ENCODE measurements at regions not wholly inside any gene's neighbourhood (a gene's known extent, or its start where the extent isn't known, plus 50 kb on each side); places are given as distances from the start of the nearest gene placed in this dataset.
A peak's percentile ranks its signal among the peaks of the same experiment; 100 is the strongest.

- TF ChIP-seq PATZ1 (CRISPR knock-in tag; IDR thresholded peaks at IDR 0.05; ENCODE audit: borderline replicate concordance) = no peak
- TF ChIP-seq TOX (CRISPR knock-in tag; IDR thresholded peaks at IDR 0.05; ENCODE audit: borderline replicate concordance) = no peak
- TF ChIP-seq ZNF8 (CRISPR knock-in tag; IDR thresholded peaks at IDR 0.05) = no peak
- TF ChIP-seq ZNF70 (CRISPR knock-in tag; IDR thresholded peaks at IDR 0.05) = no peak
- no peak for TF ChIP-seq OSR1 (CRISPR knock-in tag; IDR thresholded peaks at IDR 0.05)
- TF ChIP-seq, protein P1, sequence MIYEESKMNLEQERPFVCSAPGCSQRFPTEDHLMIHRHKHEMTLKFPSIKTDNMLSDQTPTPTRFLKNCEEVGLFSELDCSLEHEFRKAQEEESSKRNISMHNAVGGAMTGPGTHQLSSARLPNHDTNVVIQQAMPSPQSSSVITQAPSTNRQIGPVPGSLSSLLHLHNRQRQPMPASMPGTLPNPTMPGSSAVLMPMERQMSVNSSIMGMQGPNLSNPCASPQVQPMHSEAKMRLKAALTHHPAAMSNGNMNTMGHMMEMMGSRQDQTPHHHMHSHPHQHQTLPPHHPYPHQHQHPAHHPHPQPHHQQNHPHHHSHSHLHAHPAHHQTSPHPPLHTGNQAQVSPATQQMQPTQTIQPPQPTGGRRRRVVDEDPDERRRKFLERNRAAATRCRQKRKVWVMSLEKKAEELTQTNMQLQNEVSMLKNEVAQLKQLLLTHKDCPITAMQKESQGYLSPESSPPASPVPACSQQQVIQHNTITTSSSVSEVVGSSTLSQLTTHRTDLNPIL (CRISPR knock-in tag; IDR thresholded peaks at IDR 0.05; ENCODE audit: low read depth) = no peak
- no peak for TF ChIP-seq ZNF565 (CRISPR knock-in tag; conservative IDR thresholded peaks at IDR 0.05; ENCODE audit: low read depth)
- TF ChIP-seq ZFP3 (CRISPR knock-in tag; IDR thresholded peaks at IDR 0.05) = no peak
- no peak for TF ChIP-seq RARB (CRISPR knock-in tag; IDR thresholded peaks at IDR 0.05)
- no peak for TF ChIP-seq ARNTL (CRISPR knock-in tag; IDR thresholded peaks at IDR 0.05; ENCODE audit: borderline replicate concordance, low read depth)
- no peak for TF ChIP-seq CSDC2 (CRISPR knock-in tag; IDR thresholded peaks at IDR 0.05)
- TF ChIP-seq ZFP30 (CRISPR knock-in tag; IDR thresholded peaks at IDR 0.05) = no peak
- TF ChIP-seq PPARA (CRISPR knock-in tag; IDR thresholded peaks at IDR 0.05; ENCODE audit: borderline replicate concordance) = no peak
- no peak for TF ChIP-seq SNAI2 (CRISPR knock-in tag; IDR thresholded peaks at IDR 0.05)
- TF ChIP-seq GLIS3 (CRISPR knock-in tag; IDR thresholded peaks at IDR 0.05) = no peak
- no peak for TF ChIP-seq ESRRG (CRISPR knock-in tag; IDR thresholded peaks at IDR 0.05)
- TF ChIP-seq ISL1 (CRISPR knock-in tag; IDR thresholded peaks at IDR 0.05) = no peak
- no peak for TF ChIP-seq POU6F1 (CRISPR knock-in tag; IDR thresholded peaks at IDR 0.05; ENCODE audit: borderline replicate concordance, low read depth)
- ATAC-seq = peak; percentile 34; the same call in 1 of the 3 replicates
Measured at GRCh38 chr13:69077267-69077666, 1030.4 kb upstream of the ATXN8OS start.

DNA sequence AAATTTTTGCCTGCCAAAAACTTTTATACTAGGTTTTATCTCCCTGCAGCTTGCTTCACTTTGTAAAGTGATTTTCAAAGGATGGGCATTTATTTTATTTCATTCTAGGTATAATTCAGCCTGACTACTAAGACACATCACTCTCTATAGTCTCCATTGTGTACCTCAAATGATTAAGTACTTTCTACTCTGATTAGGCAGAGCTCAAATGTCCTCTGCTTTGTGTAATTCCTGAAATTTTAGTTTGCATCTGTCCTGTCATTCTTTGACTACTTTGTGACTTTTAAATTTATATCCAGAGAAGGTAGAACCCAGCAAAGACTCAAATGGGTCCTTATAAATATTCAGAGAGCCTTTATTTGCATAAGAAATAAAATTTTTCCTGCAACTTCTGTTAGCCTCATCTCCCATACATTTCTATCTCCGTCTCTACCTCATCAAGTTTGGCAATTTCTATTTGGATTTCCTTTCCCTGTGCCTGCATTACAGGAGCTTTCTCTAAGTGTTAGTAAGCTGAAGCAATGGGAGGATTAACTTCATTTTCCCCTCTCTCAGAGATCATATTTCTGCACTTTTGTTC lies 1038.0 kb upstream of the ATXN8OS start:
- TF ChIP-seq RARB (CRISPR knock-in tag; IDR thresholded peaks at IDR 0.05) (no peak), ESRRG (CRISPR knock-in tag; IDR thresholded peaks at IDR 0.05) (no peak), PPARA (CRISPR knock-in tag; IDR thresholded peaks at IDR 0.05; ENCODE audit: borderline replicate concordance) (no peak), CSDC2 (CRISPR knock-in tag; IDR thresholded peaks at IDR 0.05) (no peak), POU6F1 (CRISPR knock-in tag; IDR thresholded peaks at IDR 0.05; ENCODE audit: borderline replicate concordance, low read depth) (no peak), SNAI2 (CRISPR knock-in tag; IDR thresholded peaks at IDR 0.05) (no peak), TCF4 (CRISPR knock-in tag; IDR thresholded peaks at IDR 0.05; ENCODE audit: borderline replicate concordance) (no peak), GLIS3 (CRISPR knock-in tag; IDR thresholded peaks at IDR 0.05) (no peak), ARNTL (CRISPR knock-in tag; IDR thresholded peaks at IDR 0.05; ENCODE audit: borderline replicate concordance, low read depth) (no peak), ZFP30 (CRISPR knock-in tag; IDR thresholded peaks at IDR 0.05) (no peak), ZNF70 (CRISPR knock-in tag; IDR thresholded peaks at IDR 0.05) (no peak)
- TF ChIP-seq, protein P2, sequence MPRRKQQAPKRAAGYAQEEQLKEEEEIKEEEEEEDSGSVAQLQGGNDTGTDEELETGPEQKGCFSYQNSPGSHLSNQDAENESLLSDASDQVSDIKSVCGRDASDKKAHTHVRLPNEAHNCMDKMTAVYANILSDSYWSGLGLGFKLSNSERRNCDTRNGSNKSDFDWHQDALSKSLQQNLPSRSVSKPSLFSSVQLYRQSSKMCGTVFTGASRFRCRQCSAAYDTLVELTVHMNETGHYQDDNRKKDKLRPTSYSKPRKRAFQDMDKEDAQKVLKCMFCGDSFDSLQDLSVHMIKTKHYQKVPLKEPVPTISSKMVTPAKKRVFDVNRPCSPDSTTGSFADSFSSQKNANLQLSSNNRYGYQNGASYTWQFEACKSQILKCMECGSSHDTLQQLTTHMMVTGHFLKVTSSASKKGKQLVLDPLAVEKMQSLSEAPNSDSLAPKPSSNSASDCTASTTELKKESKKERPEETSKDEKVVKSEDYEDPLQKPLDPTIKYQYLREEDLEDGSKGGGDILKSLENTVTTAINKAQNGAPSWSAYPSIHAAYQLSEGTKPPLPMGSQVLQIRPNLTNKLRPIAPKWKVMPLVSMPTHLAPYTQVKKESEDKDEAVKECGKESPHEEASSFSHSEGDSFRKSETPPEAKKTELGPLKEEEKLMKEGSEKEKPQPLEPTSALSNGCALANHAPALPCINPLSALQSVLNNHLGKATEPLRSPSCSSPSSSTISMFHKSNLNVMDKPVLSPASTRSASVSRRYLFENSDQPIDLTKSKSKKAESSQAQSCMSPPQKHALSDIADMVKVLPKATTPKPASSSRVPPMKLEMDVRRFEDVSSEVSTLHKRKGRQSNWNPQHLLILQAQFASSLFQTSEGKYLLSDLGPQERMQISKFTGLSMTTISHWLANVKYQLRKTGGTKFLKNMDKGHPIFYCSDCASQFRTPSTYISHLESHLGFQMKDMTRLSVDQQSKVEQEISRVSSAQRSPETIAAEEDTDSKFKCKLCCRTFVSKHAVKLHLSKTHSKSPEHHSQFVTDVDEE (CRISPR knock-in tag; IDR thresholded peaks at IDR 0.05) = no peak
- TF ChIP-seq, protein P3, sequence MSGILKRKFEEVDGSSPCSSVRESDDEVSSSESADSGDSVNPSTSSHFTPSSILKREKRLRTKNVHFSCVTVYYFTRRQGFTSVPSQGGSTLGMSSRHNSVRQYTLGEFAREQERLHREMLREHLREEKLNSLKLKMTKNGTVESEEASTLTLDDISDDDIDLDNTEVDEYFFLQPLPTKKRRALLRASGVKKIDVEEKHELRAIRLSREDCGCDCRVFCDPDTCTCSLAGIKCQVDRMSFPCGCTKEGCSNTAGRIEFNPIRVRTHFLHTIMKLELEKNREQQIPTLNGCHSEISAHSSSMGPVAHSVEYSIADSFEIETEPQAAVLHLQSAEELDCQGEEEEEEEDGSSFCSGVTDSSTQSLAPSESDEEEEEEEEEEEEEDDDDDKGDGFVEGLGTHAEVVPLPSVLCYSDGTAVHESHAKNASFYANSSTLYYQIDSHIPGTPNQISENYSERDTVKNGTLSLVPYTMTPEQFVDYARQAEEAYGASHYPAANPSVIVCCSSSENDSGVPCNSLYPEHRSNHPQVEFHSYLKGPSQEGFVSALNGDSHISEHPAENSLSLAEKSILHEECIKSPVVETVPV (CRISPR knock-in tag; IDR thresholded peaks at IDR 0.05) = no peak
- TF ChIP-seq, protein P1 (CRISPR knock-in tag; IDR thresholded peaks at IDR 0.05; ENCODE audit: low read depth) = no peak
- no peak for ATAC-seq
